GM21526 (cell line): ENCODE measurements at regions not wholly inside any gene's neighbourhood (a gene's known extent, or its start where the extent isn't known, plus 50 kb on each side); places are given as distances from the start of the nearest gene placed in this dataset.

Source experiments
- ATAC-seq: cut with Tn5 transposase; IDR thresholded peaks from one replicate; pipeline ENCODE4 v1.9.1; 2021; ENCODE audit warnings: moderate library complexity; ENCODE audit not compliant: unreplicated experiment, low FRiP score

- ATAC-seq = no peak
Observed at GRCh38 chr1:79128722-79129121, 122.2 kb upstream of the ADGRL4 start.

GRCh38 chr1:79124756-79125155, 118.2 kb upstream of the ADGRL4 start:
- no peak for ATAC-seq

- ATAC-seq = no peak
Observed at GRCh38 chr1:79122521-79122920, 116.0 kb upstream of the ADGRL4 start.

GRCh38 chr1:79117376-79117775, 110.8 kb upstream of the ADGRL4 start:
- no peak for ATAC-seq

GRCh38 chr1:79113836-79114235, 107.3 kb upstream of the ADGRL4 start:
- ATAC-seq = no peak

GRCh38 chr1:79110749-79111148, 104.2 kb upstream of the ADGRL4 start:
- no peak for ATAC-seq

GRCh38 chr1:79109445-79109844, 102.9 kb upstream of the ADGRL4 start:
- no peak for ATAC-seq

GRCh38 chr1:79105500-79105899, 99.0 kb upstream of the ADGRL4 start:
- ATAC-seq = no peak

- no peak for ATAC-seq
Observed at GRCh38 chr1:79104617-79105016, 98.1 kb upstream of the ADGRL4 start.

GRCh38 chr1:79100385-79100784, 93.9 kb upstream of the ADGRL4 start:
- ATAC-seq = no peak

GRCh38 chr1:79090985-79091384, 84.5 kb upstream of the ADGRL4 start:
- no peak for ATAC-seq

GRCh38 chr1:79089946-79090345, 83.4 kb upstream of the ADGRL4 start:
- ATAC-seq = no peak

GRCh38 chr1:79082233-79082632, 75.7 kb upstream of the ADGRL4 start:
- no peak for ATAC-seq

GRCh38 chr1:79079770-79080169, 73.2 kb upstream of the ADGRL4 start:
- ATAC-seq = no peak

- ATAC-seq = no peak
Observed at GRCh38 chr1:79074975-79075374, 68.4 kb upstream of the ADGRL4 start.

GRCh38 chr1:79069828-79070227, 63.3 kb upstream of the ADGRL4 start:
- no peak for ATAC-seq

GRCh38 chr1:79059341-79059740, 52.8 kb upstream of the ADGRL4 start:
- no peak for ATAC-seq
